GM12891 (cell line): ENCODE measurements at regions not wholly inside any gene's neighbourhood (a gene's known extent, or its start where the extent isn't known, plus 50 kb on each side); places are given as distances from the start of the nearest gene placed in this dataset.

Experiments
- POLR2A ChIP-seq: IDR thresholded peaks from 2 replicates; pipeline ENCODE4 v1.6.1; 2011; ENCODE audit warnings: low read depth, low read length, control low read depth
- POLR2AphosphoS5 ChIP-seq: IDR thresholded peaks from 2 replicates; pipeline ENCODE4 v1.6.1; 2011; ENCODE audit warnings: low read depth, low read length, control low read depth
- POU2F2 ChIP-seq: IDR thresholded peaks from 2 replicates; pipeline ENCODE4 v1.6.1; 2011; ENCODE audit warnings: low read depth, mild to moderate bottlenecking, control low read depth, low read length, moderate library complexity
- SPI1 ChIP-seq: IDR thresholded peaks from 2 replicates; pipeline ENCODE4 v1.6.1; 2011; ENCODE audit warnings: low read depth, low read length, control low read depth
- TAF1 ChIP-seq: IDR thresholded peaks from 2 replicates; pipeline ENCODE4 v1.6.1; 2011; ENCODE audit warnings: low read depth, low read length, control low read depth

- TF ChIP-seq POLR2AphosphoS5 = no peak
- no peak for TF ChIP-seq TAF1
- no peak for TF ChIP-seq POLR2A
- TF ChIP-seq SPI1 = no peak
- TF ChIP-seq POU2F2 = no peak
These were observed 427.1 kb upstream of the FBXO33 start for GRCh38 chr14:39859314-39859713.
